ENCODE measurements at regions not wholly inside any gene's neighbourhood (a gene's known extent, or its start where the extent isn't known, plus 50 kb on each side); places are given as distances from the start of the nearest gene placed in this dataset.
"Not testable (repeated sequence)": the region's sequence is repeated elsewhere in the genome, so short reads cannot be mapped to it uniquely, and the experiment has no call there.

DNA sequence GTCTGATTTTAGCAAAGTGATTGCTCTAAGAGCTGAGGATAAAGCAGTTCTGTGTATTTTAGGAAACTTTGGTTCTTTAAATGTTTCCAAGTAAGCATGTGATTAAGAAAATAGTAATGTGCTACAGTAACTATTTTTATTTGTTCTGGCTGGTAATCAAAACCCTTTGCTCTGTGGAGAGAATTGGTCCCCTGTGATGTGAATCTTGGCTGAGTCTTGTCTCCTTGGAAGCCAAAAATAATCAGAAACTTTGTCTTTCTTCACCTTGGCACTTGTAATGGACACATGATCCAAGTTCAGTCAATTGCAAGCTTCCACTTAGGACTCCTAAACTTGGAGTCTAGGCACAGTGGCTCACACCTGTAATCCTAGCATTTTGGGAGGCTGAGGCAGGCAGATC is 422.7 kb upstream of the CDH20 start:
- Mint-ChIP-seq H3K27me3 (no peaks in the 10 kb centered on the region), H3K27ac (no peak overlapping the region), H3K4me1 (ENCODE audit: low read depth) (peaks cover 5% of the 10 kb centered on the region), H3K4me3 (ENCODE audit: low read depth) (no peak overlapping the region), H3K9me3 (ENCODE audit: low read depth) (no peaks in the 10 kb centered on the region), H3K36me3 (ENCODE audit: insufficient read depth) (no peaks in the 10 kb centered on the region)
- TF ChIP-seq, protein P1, sequence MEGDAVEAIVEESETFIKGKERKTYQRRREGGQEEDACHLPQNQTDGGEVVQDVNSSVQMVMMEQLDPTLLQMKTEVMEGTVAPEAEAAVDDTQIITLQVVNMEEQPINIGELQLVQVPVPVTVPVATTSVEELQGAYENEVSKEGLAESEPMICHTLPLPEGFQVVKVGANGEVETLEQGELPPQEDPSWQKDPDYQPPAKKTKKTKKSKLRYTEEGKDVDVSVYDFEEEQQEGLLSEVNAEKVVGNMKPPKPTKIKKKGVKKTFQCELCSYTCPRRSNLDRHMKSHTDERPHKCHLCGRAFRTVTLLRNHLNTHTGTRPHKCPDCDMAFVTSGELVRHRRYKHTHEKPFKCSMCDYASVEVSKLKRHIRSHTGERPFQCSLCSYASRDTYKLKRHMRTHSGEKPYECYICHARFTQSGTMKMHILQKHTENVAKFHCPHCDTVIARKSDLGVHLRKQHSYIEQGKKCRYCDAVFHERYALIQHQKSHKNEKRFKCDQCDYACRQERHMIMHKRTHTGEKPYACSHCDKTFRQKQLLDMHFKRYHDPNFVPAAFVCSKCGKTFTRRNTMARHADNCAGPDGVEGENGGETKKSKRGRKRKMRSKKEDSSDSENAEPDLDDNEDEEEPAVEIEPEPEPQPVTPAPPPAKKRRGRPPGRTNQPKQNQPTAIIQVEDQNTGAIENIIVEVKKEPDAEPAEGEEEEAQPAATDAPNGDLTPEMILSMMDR (IDR thresholded peaks at IDR 0.05; ENCODE audit: unreplicated experiment) = no peak
- DNase-seq (ENCODE audit: low spot score, unreplicated experiment) = no peak

GRCh38 chr18:60911504-60911903 is 421.7 kb upstream of the CDH20 start:
- TF ChIP-seq, protein P1 (IDR thresholded peaks at IDR 0.05; ENCODE audit: unreplicated experiment) = no peak
- H3K27me3 Mint-ChIP-seq = no peaks in the 10 kb centered on the region
- DNase-seq (ENCODE audit: low spot score, unreplicated experiment) = no peak
- H3K36me3 Mint-ChIP-seq (ENCODE audit: insufficient read depth) = no peaks in the 10 kb centered on the region
- H3K9me3 Mint-ChIP-seq (ENCODE audit: low read depth) = no peaks in the 10 kb centered on the region
- H3K4me1 Mint-ChIP-seq (ENCODE audit: low read depth) = peaks cover 5% of the 10 kb centered on the region
- H3K4me3 Mint-ChIP-seq (ENCODE audit: low read depth) = no peak overlapping the region
- H3K27ac Mint-ChIP-seq = no peak overlapping the region

DNA sequence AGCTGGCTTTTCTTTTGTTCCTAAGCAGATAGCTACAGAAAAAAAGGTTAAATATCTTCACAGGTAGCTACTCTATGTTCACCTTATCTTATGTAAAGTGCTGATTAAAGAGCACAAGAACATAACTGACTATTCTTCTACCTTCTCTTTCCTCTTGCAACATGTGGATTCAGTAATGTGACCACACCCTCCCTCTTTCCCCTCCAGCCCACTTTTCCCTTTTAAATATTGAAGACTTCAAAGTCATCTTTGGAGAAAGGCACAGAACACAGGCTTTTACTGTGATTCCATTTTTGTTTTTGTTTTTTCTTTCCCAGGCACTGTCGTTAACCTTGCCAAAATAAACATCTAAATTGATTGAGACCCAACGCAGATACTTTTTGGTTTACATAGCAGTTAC is 418.1 kb upstream of the CDH20 start:
- TF ChIP-seq, protein P1 (IDR thresholded peaks at IDR 0.05; ENCODE audit: unreplicated experiment) = no peak
- Mint-ChIP-seq H3K4me3 (ENCODE audit: low read depth) (no peak overlapping the region), H3K9me3 (ENCODE audit: low read depth) (no peaks in the 10 kb centered on the region), H3K4me1 (ENCODE audit: low read depth) (peaks cover 5% of the 10 kb centered on the region), H3K27me3 (no peaks in the 10 kb centered on the region), H3K27ac (no peak overlapping the region), H3K36me3 (ENCODE audit: insufficient read depth) (no peaks in the 10 kb centered on the region)
- DNase-seq (ENCODE audit: low spot score, unreplicated experiment) = no peak

DNA sequence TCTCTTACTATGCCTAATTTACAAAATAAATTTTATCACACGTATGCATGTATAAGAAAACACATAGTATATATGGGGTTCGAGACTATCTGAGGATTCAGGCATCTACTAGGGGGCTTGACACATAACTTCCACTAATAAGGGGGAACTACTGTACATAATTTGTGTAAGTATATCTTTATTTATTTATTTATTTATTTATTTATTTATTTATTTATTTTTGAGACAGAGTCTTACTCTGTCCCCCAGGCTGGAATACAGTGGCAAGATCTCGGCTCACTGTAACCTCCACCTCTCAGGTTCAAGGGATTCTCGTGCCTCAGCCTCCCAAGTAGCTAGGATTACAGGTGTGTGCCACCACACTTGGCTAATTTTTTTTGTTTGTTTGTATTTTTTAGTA is 414.4 kb upstream of the CDH20 start:
- H3K4me1 Mint-ChIP-seq (ENCODE audit: low read depth); H3K27me3 Mint-ChIP-seq; H3K9me3 Mint-ChIP-seq (ENCODE audit: low read depth); DNase-seq (ENCODE audit: low spot score, unreplicated experiment); H3K27ac Mint-ChIP-seq; H3K4me3 Mint-ChIP-seq (ENCODE audit: low read depth); H3K36me3 Mint-ChIP-seq (ENCODE audit: insufficient read depth): not testable (repeated sequence)

DNA sequence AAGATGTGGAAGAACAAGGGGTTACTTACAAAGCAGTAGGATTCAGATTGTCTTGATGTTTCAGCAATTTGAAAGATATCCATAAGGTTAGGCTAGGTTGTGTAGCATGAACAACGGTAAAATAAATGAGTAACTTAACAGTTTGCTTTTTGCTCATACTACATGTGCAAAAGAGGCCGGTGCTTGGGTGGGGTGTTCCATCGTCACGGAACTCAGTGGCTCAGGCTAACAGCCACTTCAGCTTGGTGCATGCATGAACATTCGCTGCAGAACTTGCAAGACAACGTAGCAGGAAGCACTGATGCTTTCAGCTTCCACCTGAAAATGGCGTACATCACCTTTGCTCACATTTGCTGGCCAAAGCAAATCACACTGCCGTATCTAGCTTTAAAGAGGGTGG is 407.3 kb upstream of the CDH20 start:
- H3K9me3 Mint-ChIP-seq (ENCODE audit: low read depth) = peaks cover 2% of the 10 kb centered on the region
- no peaks in the 10 kb centered on the region for H3K36me3 Mint-ChIP-seq (ENCODE audit: insufficient read depth)
- TF ChIP-seq, protein P1 (IDR thresholded peaks at IDR 0.05; ENCODE audit: unreplicated experiment) = no peak
- no peak overlapping the region for H3K27ac Mint-ChIP-seq
- DNase-seq (ENCODE audit: low spot score, unreplicated experiment) = no peak
- H3K27me3 Mint-ChIP-seq = no peaks in the 10 kb centered on the region
- no peak overlapping the region for H3K4me3 Mint-ChIP-seq (ENCODE audit: low read depth)
- no peaks in the 10 kb centered on the region for H3K4me1 Mint-ChIP-seq (ENCODE audit: low read depth)

- Mint-ChIP-seq H3K27ac (peak overlapping the region; percentile 65), H3K36me3 (ENCODE audit: insufficient read depth) (no peaks in the 10 kb centered on the region), H3K4me3 (ENCODE audit: low read depth) (no peak overlapping the region), H3K9me3 (ENCODE audit: low read depth) (peaks cover 2% of the 10 kb centered on the region), H3K4me1 (ENCODE audit: low read depth) (no peaks in the 10 kb centered on the region), H3K27me3 (no peaks in the 10 kb centered on the region)
- TF ChIP-seq, protein P1 (IDR thresholded peaks at IDR 0.05; ENCODE audit: unreplicated experiment) = no peak
- DNase-seq (ENCODE audit: low spot score, unreplicated experiment) = no peak
Observed at GRCh38 chr18:60929966-60930365, 403.3 kb upstream of the CDH20 start.
